ENCODE measurements at regions not wholly inside any gene's neighbourhood (a gene's known extent, or its start where the extent isn't known, plus 50 kb on each side); places are given as distances from the start of the nearest gene placed in this dataset.

GRCh38 chr9:106531491-106531890 is 331.5 kb upstream of the ZNF462 start:
- no peak for DNase-seq (ENCODE audit: low read depth)
- TF ChIP-seq CTCF (IDR thresholded peaks at IDR 0.05; ENCODE audit: control insufficient read depth, insufficient read depth, low read depth, low read length, missing control alignments) = no peak
- no peak overlapping the region for H3K4me3 ChIP-seq (ENCODE audit: control insufficient read depth, low read depth, low read length)

- DNase-seq (ENCODE audit: low read depth) = no peak
- no peak for TF ChIP-seq CTCF (IDR thresholded peaks at IDR 0.05; ENCODE audit: control insufficient read depth, insufficient read depth, low read depth, low read length, missing control alignments)
- H3K4me3 ChIP-seq (ENCODE audit: control insufficient read depth, low read depth, low read length) = no peak overlapping the region
Measured at GRCh38 chr9:106532306-106533015, 330.5 kb upstream of the ZNF462 start.

GRCh38 chr9:106534800-106535199 is 328.2 kb upstream of the ZNF462 start:
- no peak for TF ChIP-seq CTCF (IDR thresholded peaks at IDR 0.05; ENCODE audit: control insufficient read depth, insufficient read depth, low read depth, low read length, missing control alignments)
- DNase-seq (ENCODE audit: low read depth) = no peak
- no peak overlapping the region for H3K4me3 ChIP-seq (ENCODE audit: control insufficient read depth, low read depth, low read length)

GRCh38 chr9:106535439-106535838 is 327.5 kb upstream of the ZNF462 start:
- H3K4me3 ChIP-seq (ENCODE audit: control insufficient read depth, low read depth, low read length) = no peak overlapping the region
- DNase-seq (ENCODE audit: low read depth) = no peak
- TF ChIP-seq CTCF (IDR thresholded peaks at IDR 0.05; ENCODE audit: control insufficient read depth, insufficient read depth, low read depth, low read length, missing control alignments) = no peak

- no peak overlapping the region for H3K4me3 ChIP-seq (ENCODE audit: control insufficient read depth, low read depth, low read length)
- DNase-seq (ENCODE audit: low read depth) = no peak
- TF ChIP-seq CTCF (IDR thresholded peaks at IDR 0.05; ENCODE audit: control insufficient read depth, insufficient read depth, low read depth, low read length, missing control alignments) = no peak
Measured at GRCh38 chr9:106557996-106558667, 304.8 kb upstream of the ZNF462 start.

- DNase-seq (ENCODE audit: low read depth) = no peak
- H3K4me3 ChIP-seq (ENCODE audit: control insufficient read depth, low read depth, low read length) = no peak overlapping the region
- no peak for TF ChIP-seq CTCF (IDR thresholded peaks at IDR 0.05; ENCODE audit: control insufficient read depth, insufficient read depth, low read depth, low read length, missing control alignments)
Measured at GRCh38 chr9:106560540-106560939, 302.4 kb upstream of the ZNF462 start.
